ENCODE measurements at regions not wholly inside any gene's neighbourhood (a gene's known extent, or its start where the extent isn't known, plus 50 kb on each side); places are given as distances from the start of the nearest gene placed in this dataset.
"Not testable (repeated sequence)": the region's sequence is repeated elsewhere in the genome, so short reads cannot be mapped to it uniquely, and the experiment has no call there.

- TF ChIP-seq, protein P1, sequence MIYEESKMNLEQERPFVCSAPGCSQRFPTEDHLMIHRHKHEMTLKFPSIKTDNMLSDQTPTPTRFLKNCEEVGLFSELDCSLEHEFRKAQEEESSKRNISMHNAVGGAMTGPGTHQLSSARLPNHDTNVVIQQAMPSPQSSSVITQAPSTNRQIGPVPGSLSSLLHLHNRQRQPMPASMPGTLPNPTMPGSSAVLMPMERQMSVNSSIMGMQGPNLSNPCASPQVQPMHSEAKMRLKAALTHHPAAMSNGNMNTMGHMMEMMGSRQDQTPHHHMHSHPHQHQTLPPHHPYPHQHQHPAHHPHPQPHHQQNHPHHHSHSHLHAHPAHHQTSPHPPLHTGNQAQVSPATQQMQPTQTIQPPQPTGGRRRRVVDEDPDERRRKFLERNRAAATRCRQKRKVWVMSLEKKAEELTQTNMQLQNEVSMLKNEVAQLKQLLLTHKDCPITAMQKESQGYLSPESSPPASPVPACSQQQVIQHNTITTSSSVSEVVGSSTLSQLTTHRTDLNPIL (CRISPR knock-in tag; IDR thresholded peaks at IDR 0.05; ENCODE audit: low read depth): peak; percentile 97
- TF ChIP-seq GLIS3 (CRISPR knock-in tag; IDR thresholded peaks at IDR 0.05): peak; percentile 98
- peak; percentile 73 for TF ChIP-seq SNAI2 (CRISPR knock-in tag; IDR thresholded peaks at IDR 0.05)
- no peak for TF ChIP-seq CSDC2 (CRISPR knock-in tag; IDR thresholded peaks at IDR 0.05)
- peak; percentile 99 for TF ChIP-seq CSRNP3 (CRISPR knock-in tag; IDR thresholded peaks at IDR 0.05)
- peak; percentile 4; the same call in 1 of the 2 replicates for TF ChIP-seq ZFP30 (CRISPR knock-in tag; IDR thresholded peaks at IDR 0.05)
- TF ChIP-seq ZNF565 (CRISPR knock-in tag; conservative IDR thresholded peaks at IDR 0.05; ENCODE audit: low read depth): no peak; the same call in 1 of the 2 replicates
- no peak; the same call in none of the 2 replicates for TF ChIP-seq ZNF8 (CRISPR knock-in tag; IDR thresholded peaks at IDR 0.05)
- TF ChIP-seq ESRRG (CRISPR knock-in tag; IDR thresholded peaks at IDR 0.05): peak; percentile 98
- TF ChIP-seq ZNF70 (CRISPR knock-in tag; IDR thresholded peaks at IDR 0.05): peak; percentile 66
Measured at GRCh38 chr4:174009686-174010451, 273.6 kb downstream of the FBXO8 start (continued).

DNA sequence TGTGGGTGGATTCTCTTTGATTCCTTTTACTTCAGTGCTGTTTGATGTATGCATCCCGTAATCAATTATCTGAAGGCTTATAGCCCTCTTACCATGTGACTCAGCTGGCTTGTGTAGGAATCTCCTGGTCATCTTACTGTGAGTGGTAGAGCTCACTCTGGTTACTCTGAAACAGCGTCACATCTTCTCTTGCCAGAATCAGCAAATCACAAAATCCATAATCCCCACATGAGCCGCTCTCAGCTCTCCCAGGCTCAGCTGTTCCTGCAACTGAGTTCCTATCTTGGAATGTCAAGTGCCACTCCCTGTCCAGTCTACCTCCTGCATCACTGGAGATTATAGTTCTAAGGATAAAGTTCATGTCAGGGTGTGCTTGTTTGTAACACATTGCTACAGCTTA, 278.0 kb downstream of the FBXO8 start:
- ATAC-seq: peak; percentile 6; the same call in 1 of the 3 replicates
- TF ChIP-seq ARNTL (CRISPR knock-in tag; IDR thresholded peaks at IDR 0.05; ENCODE audit: borderline replicate concordance, low read depth) (no peak), ISL1 (CRISPR knock-in tag; IDR thresholded peaks at IDR 0.05) (peak; percentile 52), ZFP3 (CRISPR knock-in tag; IDR thresholded peaks at IDR 0.05) (0 out of 2 replicates have a peak, but pooled peaks have one; percentile 59), CSDC2 (CRISPR knock-in tag; IDR thresholded peaks at IDR 0.05) (0 out of 2 replicates have a peak, but pooled peaks have one; percentile 66)
- TF ChIP-seq, protein P2, sequence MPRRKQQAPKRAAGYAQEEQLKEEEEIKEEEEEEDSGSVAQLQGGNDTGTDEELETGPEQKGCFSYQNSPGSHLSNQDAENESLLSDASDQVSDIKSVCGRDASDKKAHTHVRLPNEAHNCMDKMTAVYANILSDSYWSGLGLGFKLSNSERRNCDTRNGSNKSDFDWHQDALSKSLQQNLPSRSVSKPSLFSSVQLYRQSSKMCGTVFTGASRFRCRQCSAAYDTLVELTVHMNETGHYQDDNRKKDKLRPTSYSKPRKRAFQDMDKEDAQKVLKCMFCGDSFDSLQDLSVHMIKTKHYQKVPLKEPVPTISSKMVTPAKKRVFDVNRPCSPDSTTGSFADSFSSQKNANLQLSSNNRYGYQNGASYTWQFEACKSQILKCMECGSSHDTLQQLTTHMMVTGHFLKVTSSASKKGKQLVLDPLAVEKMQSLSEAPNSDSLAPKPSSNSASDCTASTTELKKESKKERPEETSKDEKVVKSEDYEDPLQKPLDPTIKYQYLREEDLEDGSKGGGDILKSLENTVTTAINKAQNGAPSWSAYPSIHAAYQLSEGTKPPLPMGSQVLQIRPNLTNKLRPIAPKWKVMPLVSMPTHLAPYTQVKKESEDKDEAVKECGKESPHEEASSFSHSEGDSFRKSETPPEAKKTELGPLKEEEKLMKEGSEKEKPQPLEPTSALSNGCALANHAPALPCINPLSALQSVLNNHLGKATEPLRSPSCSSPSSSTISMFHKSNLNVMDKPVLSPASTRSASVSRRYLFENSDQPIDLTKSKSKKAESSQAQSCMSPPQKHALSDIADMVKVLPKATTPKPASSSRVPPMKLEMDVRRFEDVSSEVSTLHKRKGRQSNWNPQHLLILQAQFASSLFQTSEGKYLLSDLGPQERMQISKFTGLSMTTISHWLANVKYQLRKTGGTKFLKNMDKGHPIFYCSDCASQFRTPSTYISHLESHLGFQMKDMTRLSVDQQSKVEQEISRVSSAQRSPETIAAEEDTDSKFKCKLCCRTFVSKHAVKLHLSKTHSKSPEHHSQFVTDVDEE (CRISPR knock-in tag; IDR thresholded peaks at IDR 0.05): peak; percentile 79; the same call in 1 of the 2 replicates
- TF ChIP-seq, protein P1 (CRISPR knock-in tag; IDR thresholded peaks at IDR 0.05; ENCODE audit: low read depth): 0 out of 2 replicates have a peak, but pooled peaks have one; percentile 4

DNA sequence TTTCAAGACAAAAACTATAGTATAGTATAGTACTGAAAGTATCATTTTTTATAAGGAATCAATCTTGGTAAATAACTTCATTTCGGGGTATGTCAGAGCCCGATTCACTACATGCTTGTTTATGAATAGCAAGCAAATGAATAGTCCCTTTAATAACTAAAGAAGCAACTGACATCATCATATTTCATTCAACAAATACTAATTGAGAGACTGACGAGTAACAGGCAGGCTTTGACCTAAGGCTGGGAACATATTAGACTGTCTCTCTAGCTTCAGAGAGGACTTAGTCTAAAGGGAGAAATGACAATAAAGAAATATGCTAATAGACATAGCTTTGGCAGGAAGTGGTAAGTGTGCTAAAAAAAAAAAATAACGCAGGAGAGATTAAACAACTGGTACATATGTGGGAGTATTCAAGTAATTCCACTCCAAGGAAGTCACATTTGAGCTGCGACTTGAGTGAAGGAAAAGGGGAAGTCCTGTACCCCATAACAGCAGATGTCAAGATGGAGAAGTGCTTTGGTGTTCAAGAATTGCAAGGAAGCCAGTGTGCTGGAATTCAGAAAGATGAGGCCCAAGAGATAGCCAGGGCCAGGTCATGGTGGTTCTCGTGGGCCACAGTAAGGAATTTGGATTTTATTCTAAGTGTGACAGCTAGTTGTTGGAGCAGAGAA, 284.9 kb downstream of the FBXO8 start:
- ATAC-seq: no peak
- TF ChIP-seq, protein P3, sequence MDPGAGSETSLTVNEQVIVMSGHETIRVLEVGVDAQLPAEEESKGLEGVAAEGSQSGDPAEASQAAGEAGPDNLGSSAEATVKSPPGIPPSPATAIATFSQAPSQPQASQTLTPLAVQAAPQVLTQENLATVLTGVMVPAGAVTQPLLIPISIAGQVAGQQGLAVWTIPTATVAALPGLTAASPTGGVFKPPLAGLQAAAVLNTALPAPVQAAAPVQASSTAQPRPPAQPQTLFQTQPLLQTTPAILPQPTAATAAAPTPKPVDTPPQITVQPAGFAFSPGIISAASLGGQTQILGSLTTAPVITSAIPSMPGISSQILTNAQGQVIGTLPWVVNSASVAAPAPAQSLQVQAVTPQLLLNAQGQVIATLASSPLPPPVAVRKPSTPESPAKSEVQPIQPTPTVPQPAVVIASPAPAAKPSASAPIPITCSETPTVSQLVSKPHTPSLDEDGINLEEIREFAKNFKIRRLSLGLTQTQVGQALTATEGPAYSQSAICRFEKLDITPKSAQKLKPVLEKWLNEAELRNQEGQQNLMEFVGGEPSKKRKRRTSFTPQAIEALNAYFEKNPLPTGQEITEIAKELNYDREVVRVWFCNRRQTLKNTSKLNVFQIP (CRISPR knock-in tag; IDR thresholded peaks at IDR 0.05; ENCODE audit: borderline replicate concordance, low read depth): no peak
- TF ChIP-seq TOX (CRISPR knock-in tag; IDR thresholded peaks at IDR 0.05; ENCODE audit: borderline replicate concordance) (no peak), PPARA (CRISPR knock-in tag; IDR thresholded peaks at IDR 0.05; ENCODE audit: borderline replicate concordance) (no peak), GLIS3 (CRISPR knock-in tag; IDR thresholded peaks at IDR 0.05) (no peak)

GRCh38 chr4:173995779-173996178, 287.7 kb downstream of the FBXO8 start:
- ATAC-seq: not testable (repeated sequence)

Measured in SK-N-SH treated with all-trans-retinoic acid at 6 μM for 48 hours (cell line).